ENCODE measurements at regions not wholly inside any gene's neighbourhood (a gene's known extent, or its start where the extent isn't known, plus 50 kb on each side); places are given as distances from the start of the nearest gene placed in this dataset.

DNA sequence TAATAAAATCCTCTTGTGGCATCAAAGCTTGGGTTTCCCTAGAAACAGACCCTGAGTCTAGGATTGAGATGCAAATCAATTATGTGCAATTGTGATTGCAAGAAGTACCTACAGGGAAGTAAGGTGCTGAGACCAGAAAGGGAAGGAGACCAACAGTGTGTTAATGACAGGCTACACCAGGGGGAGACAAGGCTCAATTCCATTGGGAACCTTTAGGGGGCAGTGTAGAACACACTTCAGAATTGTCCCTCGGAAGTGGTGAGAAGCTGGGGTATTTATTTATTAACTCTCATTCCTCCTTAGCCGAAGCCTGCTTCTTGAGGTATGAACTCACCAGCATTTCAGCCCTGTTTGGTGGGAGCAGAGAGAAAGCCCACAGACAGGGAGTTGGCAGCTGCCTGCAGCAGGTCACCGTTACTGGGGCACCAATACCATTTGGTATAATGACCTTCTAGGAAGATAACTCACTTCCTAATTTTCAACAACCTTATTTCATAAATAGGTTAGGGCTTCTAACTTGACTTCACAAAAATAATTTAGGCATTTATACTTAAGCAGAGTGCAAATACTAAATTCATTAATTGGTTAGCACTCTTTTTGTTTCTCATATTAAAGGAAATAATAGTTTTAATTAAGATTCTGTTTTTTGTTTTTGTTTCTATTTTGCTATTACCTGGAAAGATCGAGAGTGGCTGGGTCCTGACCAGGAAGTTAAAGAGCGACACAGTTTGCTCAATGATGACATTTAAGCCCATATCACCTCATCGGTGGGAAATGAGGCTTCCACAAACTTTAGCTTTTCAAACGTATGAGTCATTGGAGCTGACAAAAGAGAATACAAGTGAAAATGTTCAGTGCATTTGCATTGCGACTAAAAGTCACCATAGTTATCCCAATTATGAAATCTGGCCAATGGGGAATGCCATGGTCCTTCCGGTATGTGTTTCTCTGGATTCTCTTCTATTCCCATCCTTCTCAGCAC is 94.8 kb downstream of the BTBD3 start:
- TF ChIP-seq GATA2 (IDR thresholded peaks at IDR 0.05; ENCODE audit: low read depth, low read length) (no peak), GATA3 (IDR thresholded peaks at IDR 0.05; ENCODE audit: low read depth, low read length) (no peak)

Measured in SH-SY5Y (cell line).